PC-3 (cell line): ENCODE measurements at regions not wholly inside any gene's neighbourhood (a gene's known extent, or its start where the extent isn't known, plus 50 kb on each side); places are given as distances from the start of the nearest gene placed in this dataset.

Source experiments
- ATAC-seq: fragments of 200-7000 bp; cut with Tn5 transposase; 2 replicates; pipeline ENCODE4 v1.9.1; 2020; ENCODE audit warnings: mild to moderate bottlenecking, moderate library complexity
- BruUV-seq: library from RNA; stranded (reverse); fragments of 400-500 nt; replicated peaks from 2 replicates; lab custom pipeline; 2021; lab: Mats Ljungman, UMichigan
- CTCF ChIA-PET: fragments of 300-600 bp; sonication (Branson Sonifier 250); formaldehyde crosslinking; loops from one replicate; lab custom pipeline; 2022; ENCODE audit warnings: antibody characterized with exemption; lab: Charles Lee
- POLR2A ChIA-PET: fragments of 300-600 bp; sonication (Branson Sonifier 250); formaldehyde crosslinking; loops from one replicate; lab custom pipeline; 2022; ENCODE audit warnings: antibody characterized with exemption; ENCODE audit not compliant: unreplicated experiment; lab: Charles Lee
- DNase-seq: peaks from one replicate; pipeline ENCODE4 v3.0.0-alpha.2; 2015
- H2AFZ ChIP-seq: fragments of 300-600 bp; sonication (generic); 2 replicates; pipeline ENCODE4 v1.6.0; 2016; ENCODE audit warnings: antibody characterized with exemption, low read length
- H3F3A ChIP-seq: fragments of 300-600 bp; sonication (generic); one replicate; pipeline ENCODE4 v1.6.0; 2017; ENCODE audit warnings: antibody characterized with exemption, low read length, control low read depth, mild to moderate bottlenecking; ENCODE audit not compliant: unreplicated experiment
- H3K27ac ChIP-seq: fragments of 300-600 bp; sonication (generic); 2 replicates; pipeline ENCODE4 v1.5.1; 2016; ENCODE audit warnings: mild to moderate bottlenecking, low read length
- H3K27me3 ChIP-seq: fragments of 300-600 bp; sonication (generic); 2 replicates; pipeline ENCODE4 v1.6.1; 2016; ENCODE audit warnings: low read length, mixed read lengths
- H3K36me3 ChIP-seq: fragments of 300-600 bp; sonication (generic); 2 replicates; pipeline ENCODE4 v1.6.1; 2016; ENCODE audit warnings: low read depth, mixed run types, low read length, mixed read lengths
- H3K4me1 ChIP-seq: fragments of 300-600 bp; sonication (generic); 2 replicates; pipeline ENCODE4 v1.5.1; 2016; ENCODE audit warnings: low read length; ENCODE audit not compliant: insufficient read depth
- H3K4me2 ChIP-seq: fragments of 300-600 bp; sonication (generic); 2 replicates; pipeline ENCODE4 v1.6.0; 2016; ENCODE audit warnings: low read length
- H3K4me3 ChIP-seq: fragments of 300-600 bp; sonication (generic); 2 replicates; pipeline ENCODE4 v1.5.1; 2016; ENCODE audit warnings: mild to moderate bottlenecking, low read length, mixed read lengths
- H3K79me2 ChIP-seq: fragments of 300-600 bp; sonication (generic); 2 replicates; pipeline ENCODE4 v1.6.1; 2017; ENCODE audit warnings: low read length, mixed read lengths
- H3K9ac ChIP-seq: fragments of 300-600 bp; sonication (generic); 2 replicates; pipeline ENCODE4 v1.6.0; 2016; ENCODE audit warnings: mild to moderate bottlenecking, low read length
- H3K9me2 ChIP-seq: fragments of 300-600 bp; sonication (generic); replicated peaks from 2 replicates; pipeline ENCODE4 v1.6.1; 2016; ENCODE audit warnings: mixed run types, low read length, mixed read lengths
- H3K9me3 ChIP-seq: fragments of 300-600 bp; sonication (generic); 2 replicates; pipeline ENCODE4 v1.6.1; 2016; ENCODE audit warnings: low read length, mixed read lengths
- H4K20me1 ChIP-seq: fragments of 300-600 bp; sonication (generic); 2 replicates; pipeline ENCODE4 v1.6.1; 2016; ENCODE audit warnings: low read length, mixed read lengths
- CTCF ChIP-seq: fragments of 300-600 bp; sonication (generic); conservative IDR thresholded peaks from 2 replicates; pipeline ENCODE4 v1.5.1; 2017; ENCODE audit warnings: antibody characterized with exemption, low read depth, mild to moderate bottlenecking, low read length
- EZH2 ChIP-seq: fragments of 300-600 bp; sonication (generic); IDR thresholded peaks from one replicate; pipeline ENCODE4 v1.6.1; 2017; ENCODE audit warnings: antibody characterized with exemption, mild to moderate bottlenecking, low read length; ENCODE audit not compliant: unreplicated experiment
- EZH2phosphoT487 ChIP-seq: fragments of 300-600 bp; sonication (generic); IDR thresholded peaks from 2 replicates; pipeline ENCODE4 v1.6.1; 2018; ENCODE audit warnings: mild to moderate bottlenecking, antibody characterized with exemption, low read length, borderline replicate concordance
- intact Hi-C: fragments of 100-400 bp; cut with micrococcal nuclease; formaldehyde crosslinking; loops from 2 replicates; pipeline ENCODE4 v1.9.0; 2023

- H3F3A ChIP-seq = no peaks in the 10 kb centered on the region
- no peak for DNase-seq
- H2AFZ ChIP-seq = no peak overlapping the region
- peak overlapping the region; percentile 46 for H3K4me3 ChIP-seq
- no peaks in the 10 kb centered on the region for H3K9me2 ChIP-seq
- no peaks in the 10 kb centered on the region for H3K79me2 ChIP-seq
- no peak for TF ChIP-seq EZH2
- no peak for TF ChIP-seq EZH2phosphoT487
- TF ChIP-seq CTCF = no peak
- peak overlapping the region; percentile 70 for H3K4me2 ChIP-seq
- H3K9ac ChIP-seq = no peak overlapping the region
- H3K36me3 ChIP-seq = no peaks in the 10 kb centered on the region
- POLR2A ChIA-PET = no interaction called here
- H3K27me3 ChIP-seq = peaks cover 54% of the 10 kb centered on the region
- no peaks in the 10 kb centered on the region for H4K20me1 ChIP-seq
- CTCF ChIA-PET = no interaction called here
- BruUV-seq = no TSS peak
- no peak for ATAC-seq
- no peaks in the 10 kb centered on the region for H3K4me1 ChIP-seq
- H3K27ac ChIP-seq = no peak overlapping the region
- intact Hi-C loops = no loop called here
- H3K9me3 ChIP-seq = no peaks in the 10 kb centered on the region
Measured at GRCh38 chr20:62581806-62582205, 60.5 kb upstream of the SLCO4A1 start.

DNA sequence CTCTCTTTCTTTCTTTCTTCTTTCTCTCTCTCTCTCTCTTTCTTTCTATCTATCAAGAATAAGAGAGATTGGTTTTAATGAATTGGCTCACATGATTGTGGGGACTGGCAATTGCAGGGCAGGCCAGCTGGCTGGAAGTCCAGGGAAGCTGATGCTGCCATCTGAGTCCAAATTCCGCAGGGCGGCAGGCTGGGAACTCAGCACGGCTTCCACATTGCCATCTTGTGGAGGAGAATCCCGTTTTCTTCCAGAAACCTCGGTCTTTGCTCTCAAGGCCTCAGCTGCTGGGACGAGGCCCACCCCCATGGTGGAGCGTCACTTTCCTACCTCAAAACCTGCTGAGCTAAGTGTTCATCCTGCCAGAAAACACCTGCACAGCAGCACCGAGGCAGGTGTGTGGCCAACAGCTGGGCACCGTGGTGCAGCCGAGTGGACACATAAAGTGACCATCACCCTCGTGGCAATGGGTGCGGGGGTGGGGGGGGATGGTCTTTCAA, 58.8 kb upstream of the SLCO4A1 start:
- CTCF ChIA-PET = no interaction called here
- ATAC-seq = peak; percentile 23
- H3K27ac ChIP-seq = no peak overlapping the region
- H2AFZ ChIP-seq = no peak overlapping the region
- H3K27me3 ChIP-seq = peaks cover 37% of the 10 kb centered on the region
- intact Hi-C loops = no loop called here
- no peaks in the 10 kb centered on the region for H3K36me3 ChIP-seq
- no TSS peak for BruUV-seq
- H3K9me2 ChIP-seq = no peaks in the 10 kb centered on the region
- no peaks in the 10 kb centered on the region for H3F3A ChIP-seq
- H4K20me1 ChIP-seq = no peaks in the 10 kb centered on the region
- TF ChIP-seq EZH2phosphoT487 (no peak), CTCF (0 out of 2 replicates have a peak, but pooled peaks have one; percentile 29)
- no peak overlapping the region for H3K9ac ChIP-seq
- H3K4me3 ChIP-seq = no peak overlapping the region
- peaks cover 9% of the 10 kb centered on the region for H3K4me1 ChIP-seq
- H3K4me2 ChIP-seq = no peak overlapping the region
- peak; percentile 19 for DNase-seq
- no peaks in the 10 kb centered on the region for H3K9me3 ChIP-seq
- no peaks in the 10 kb centered on the region for H3K79me2 ChIP-seq
- POLR2A ChIA-PET = no interaction called here

DNA sequence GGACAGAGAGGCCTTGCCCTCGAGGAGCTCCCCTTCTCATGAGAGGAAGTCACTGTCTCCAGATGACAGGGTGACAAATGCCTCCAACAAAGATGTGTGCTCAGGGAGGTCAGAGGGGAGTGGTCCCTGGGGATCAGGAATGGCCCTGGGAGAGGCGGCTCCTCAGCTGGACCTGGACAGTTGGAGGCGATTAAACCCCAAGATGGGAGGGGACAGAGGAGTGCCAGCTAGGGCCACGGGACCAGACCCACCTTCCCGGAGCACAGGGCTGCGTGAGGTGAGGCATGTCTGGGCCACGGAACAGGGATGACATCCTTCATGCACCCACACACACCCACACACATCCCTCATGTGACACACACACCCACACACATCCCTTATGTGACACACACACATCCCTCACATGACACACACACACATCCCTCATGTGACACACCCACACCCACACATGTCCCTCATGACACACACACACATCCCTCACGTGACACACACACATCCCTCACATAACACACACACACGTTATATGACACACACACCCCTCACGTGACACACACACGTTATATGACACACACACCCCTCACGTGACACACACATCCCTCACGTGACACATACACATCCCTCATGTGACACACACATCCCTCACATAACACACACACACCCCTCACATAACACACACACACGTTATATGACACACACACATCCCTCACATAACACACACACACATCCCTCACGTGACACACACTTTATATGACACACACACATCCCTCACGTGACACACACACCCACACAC, 57.4 kb upstream of the SLCO4A1 start:
- H3K9ac ChIP-seq = no peak overlapping the region
- CTCF ChIA-PET = no interaction called here
- ATAC-seq (no peak), DNase-seq (no peak)
- POLR2A ChIA-PET = no interaction called here
- no peak overlapping the region for H3K27ac ChIP-seq
- no peak for TF ChIP-seq EZH2
- no peak for TF ChIP-seq CTCF
- no peak for TF ChIP-seq EZH2phosphoT487
- H2AFZ ChIP-seq = no peak overlapping the region
- peaks cover 23% of the 10 kb centered on the region for H3K4me1 ChIP-seq
- peaks cover 24% of the 10 kb centered on the region for H3K27me3 ChIP-seq
- intact Hi-C loops = no loop called here
- H3F3A ChIP-seq = no peaks in the 10 kb centered on the region
- H3K4me2 ChIP-seq = no peak overlapping the region
- no peaks in the 10 kb centered on the region for H4K20me1 ChIP-seq
- no peaks in the 10 kb centered on the region for H3K79me2 ChIP-seq
- no TSS peak for BruUV-seq
- no peak overlapping the region for H3K4me3 ChIP-seq
- H3K9me2 ChIP-seq = no peaks in the 10 kb centered on the region
- no peaks in the 10 kb centered on the region for H3K36me3 ChIP-seq
- no peaks in the 10 kb centered on the region for H3K9me3 ChIP-seq
